ENCODE measurements at regions not wholly inside any gene's neighbourhood (a gene's known extent, or its start where the extent isn't known, plus 50 kb on each side); places are given as distances from the start of the nearest gene placed in this dataset.

GRCh38 chr13:106916329-106916976, 348.5 kb upstream of the ARGLU1 start:
- no peak for DNase-seq (ENCODE audit: low read depth in 1 of 2, low spot score in 1 of 2)

DNA sequence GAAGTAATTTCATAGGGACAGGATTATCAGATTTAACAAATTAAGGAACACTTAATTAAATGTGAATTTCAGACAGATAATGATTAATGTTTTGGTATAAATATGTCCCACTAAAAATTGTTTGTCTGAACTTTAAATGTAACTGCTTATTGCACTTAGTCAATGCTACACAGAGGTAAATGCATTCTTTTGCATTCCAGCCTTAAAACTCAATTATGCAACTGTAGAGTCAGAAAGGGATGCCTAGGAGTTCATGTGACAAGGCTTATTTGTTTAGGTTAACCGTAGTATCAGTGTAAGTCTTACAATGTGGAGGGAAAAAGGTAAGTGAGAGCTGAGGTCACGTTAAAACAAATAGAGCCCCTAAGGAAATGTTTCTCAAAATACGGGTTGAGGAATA, 347.2 kb upstream of the ARGLU1 start:
- no peak for DNase-seq (ENCODE audit: low read depth in 1 of 2, low spot score in 1 of 2)

- no peak for DNase-seq (ENCODE audit: low read depth in 1 of 2, low spot score in 1 of 2)
Measured at GRCh38 chr13:106911627-106912026, 343.7 kb upstream of the ARGLU1 start.

DNA sequence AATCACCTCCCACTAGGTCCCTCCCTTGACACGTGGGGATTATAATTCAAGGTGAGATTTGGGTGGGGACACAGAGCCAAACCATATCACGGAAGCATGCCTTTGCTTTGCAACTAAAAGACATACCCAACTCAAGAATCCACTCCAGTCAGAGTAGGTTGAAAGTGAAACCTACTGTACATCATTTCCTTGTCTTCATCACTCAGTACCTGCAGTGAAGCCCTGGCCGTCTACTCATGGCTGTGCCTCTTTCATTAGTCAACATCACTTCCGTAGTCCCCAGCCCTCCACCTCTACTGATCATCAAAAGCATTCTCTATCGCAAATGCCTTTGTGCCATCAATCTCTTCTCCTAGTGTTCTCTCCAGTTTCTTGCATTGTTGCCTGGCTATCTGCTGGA, 343.1 kb upstream of the ARGLU1 start:
- no peak for DNase-seq (ENCODE audit: low read depth in 1 of 2, low spot score in 1 of 2)

DNA sequence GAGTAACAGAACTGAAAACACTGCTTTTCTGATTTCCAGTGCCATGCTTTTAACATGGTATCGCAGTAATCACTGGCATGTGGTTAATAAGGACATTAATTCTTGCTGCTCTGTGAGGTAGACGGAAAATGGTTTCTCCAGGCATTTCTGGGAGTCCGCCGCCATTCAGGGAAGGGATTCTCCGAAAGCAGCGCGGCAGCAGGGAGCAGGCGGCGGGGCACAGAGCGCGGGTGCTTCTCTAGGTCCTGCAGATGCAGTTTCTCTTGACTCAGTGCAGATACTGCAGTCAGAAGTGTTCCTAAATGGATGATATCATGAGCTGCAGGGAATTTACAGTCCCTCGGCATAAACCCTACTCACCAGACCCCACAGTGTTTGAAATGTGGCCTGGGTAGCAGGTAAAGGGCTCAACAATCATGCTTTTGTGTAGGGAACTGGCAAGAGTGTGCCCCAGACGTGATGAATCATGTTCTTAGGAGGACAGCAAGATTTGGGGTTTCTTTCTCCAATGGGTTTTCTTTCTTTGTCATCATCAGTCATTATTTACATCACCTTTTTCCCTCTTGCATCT, 338.6 kb upstream of the ARGLU1 start:
- no peak for DNase-seq (ENCODE audit: low read depth in 1 of 2, low spot score in 1 of 2)

DNA sequence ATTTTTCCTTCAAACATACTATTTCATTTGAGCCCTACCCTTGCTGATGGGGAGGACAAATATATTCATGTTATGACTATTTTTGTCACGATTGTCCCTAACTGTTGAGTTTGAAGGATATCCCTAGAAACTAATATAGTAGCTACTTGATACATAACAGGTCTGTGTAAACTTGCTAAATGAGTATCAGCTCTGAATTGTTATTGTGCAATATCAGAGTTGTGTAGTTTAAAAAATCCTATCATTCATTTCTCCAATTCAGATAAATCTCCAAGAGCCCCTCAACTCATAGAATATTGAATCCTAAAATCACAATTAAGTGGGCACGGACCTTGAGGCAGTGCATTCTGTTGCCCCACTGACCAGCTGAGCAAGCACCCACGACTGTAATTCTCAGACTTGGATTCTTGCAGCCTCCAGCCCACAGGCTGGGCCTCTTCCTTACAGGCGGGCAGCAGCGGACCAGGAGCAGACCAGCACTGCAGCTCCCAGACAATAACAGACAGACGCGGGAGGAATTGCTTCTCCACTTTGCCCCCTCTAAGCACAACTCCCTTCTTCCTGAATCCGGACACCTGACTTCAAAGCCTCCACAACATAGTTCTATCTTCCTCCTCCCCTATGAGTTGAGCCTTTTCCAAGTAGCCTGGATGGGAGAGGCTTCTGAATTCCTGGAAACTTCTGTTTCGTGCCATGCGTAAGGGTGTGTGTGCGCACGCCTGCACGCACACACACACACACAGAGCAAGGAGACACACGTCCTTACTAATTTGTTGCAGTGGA, 337.6 kb upstream of the ARGLU1 start:
- no peak for DNase-seq (ENCODE audit: low read depth in 1 of 2, low spot score in 1 of 2)

GRCh38 chr13:106899442-106899841, 331.5 kb upstream of the ARGLU1 start:
- no peak for DNase-seq (ENCODE audit: low read depth in 1 of 2, low spot score in 1 of 2)

DNA sequence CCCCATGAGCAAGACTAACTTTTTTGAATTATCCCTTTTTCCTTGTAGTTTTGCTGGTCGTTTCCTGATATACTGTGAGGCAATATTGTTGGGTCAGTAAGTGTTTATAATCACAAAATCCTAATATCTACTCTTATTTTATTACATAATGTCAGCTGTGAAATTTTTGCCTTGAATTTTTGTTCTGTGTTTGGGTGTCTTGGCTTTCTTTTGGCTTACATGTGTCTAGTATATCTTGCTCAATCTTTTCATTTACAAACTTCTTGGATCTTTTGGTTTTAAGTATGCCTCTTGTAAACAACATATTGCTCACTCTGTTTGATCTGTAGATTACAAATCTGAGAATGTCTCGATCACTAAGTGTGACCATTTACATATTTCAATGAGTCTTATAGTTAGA, 330.3 kb upstream of the ARGLU1 start:
- no peak for DNase-seq (ENCODE audit: low read depth in 1 of 2, low spot score in 1 of 2)

GRCh38 chr13:106888148-106888547, 320.2 kb upstream of the ARGLU1 start:
- no peak for DNase-seq (ENCODE audit: low read depth in 1 of 2, low spot score in 1 of 2)

- no peak for DNase-seq (ENCODE audit: low read depth in 1 of 2, low spot score in 1 of 2)
Measured at GRCh38 chr13:106887686-106888085, 319.7 kb upstream of the ARGLU1 start.

DNA sequence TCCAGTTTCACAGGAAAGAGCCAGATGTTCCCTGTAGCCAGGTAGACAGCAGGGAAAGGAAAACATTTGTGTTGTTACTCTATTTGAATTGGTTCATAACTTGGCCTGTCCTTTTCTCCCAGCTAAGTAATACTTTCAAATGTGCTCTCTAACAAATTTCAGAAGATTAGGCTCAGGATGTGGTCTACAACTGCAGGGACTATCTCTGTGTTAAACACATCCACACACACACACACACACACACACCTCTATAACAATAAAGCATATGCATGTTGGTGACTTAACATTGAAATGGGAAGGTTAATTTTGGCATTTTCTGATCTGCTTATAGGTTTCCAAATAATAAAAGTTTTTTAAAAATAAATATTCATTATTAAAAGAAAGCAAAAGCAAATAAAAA, 316.0 kb upstream of the ARGLU1 start:
- DNase-seq (ENCODE audit: low read depth in 1 of 2, low spot score in 1 of 2), result no peak

DNA sequence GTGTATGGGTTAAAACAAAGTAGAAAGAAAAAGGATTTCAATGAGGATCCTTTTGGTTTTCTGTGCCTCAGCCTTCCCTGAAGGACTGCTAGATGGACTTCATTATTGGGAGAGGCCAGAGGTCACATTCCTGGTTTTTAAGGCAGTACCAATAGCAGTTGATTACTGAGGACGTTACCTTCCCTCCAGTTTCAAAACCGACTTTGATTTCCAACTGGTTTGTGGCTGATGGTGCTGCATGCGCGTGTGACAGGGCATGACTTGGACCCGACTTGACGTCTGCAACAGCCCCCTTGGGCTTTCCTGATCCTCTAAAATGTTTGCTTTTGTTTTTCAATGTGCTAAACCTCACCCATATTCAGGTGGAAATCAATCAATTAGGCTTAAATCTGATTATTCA, 314.3 kb upstream of the ARGLU1 start:
- DNase-seq (ENCODE audit: low read depth in 1 of 2, low spot score in 1 of 2), result no peak

GRCh38 chr13:106879806-106880205, 311.9 kb upstream of the ARGLU1 start:
- DNase-seq (ENCODE audit: low read depth in 1 of 2, low spot score in 1 of 2), result no peak

DNA sequence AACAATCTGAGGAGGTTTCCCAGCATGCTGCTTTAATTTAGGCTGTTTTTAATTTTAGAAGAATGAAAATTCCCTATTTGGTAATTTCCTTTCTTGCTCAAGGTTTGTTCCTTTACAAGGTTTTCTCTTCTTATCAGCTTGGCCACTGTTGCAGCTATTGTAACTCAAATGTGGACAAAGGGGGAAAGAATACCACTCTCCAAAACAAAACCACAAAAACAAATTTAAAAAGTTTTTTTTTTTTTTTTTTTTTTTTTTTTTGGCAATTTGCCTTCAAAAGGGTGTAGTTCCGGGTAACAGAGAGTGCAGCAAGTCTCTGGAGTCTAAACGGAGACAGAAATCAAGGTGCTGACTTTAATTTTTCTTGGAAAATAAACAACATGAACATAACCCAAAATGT, 306.4 kb upstream of the ARGLU1 start:
- no peak for DNase-seq (ENCODE audit: low read depth in 1 of 2, low spot score in 1 of 2)

- DNase-seq (ENCODE audit: low read depth in 1 of 2, low spot score in 1 of 2), result no peak
Measured at GRCh38 chr13:106873810-106874209, 305.9 kb upstream of the ARGLU1 start.

GRCh38 chr13:106867249-106867648, 299.3 kb upstream of the ARGLU1 start:
- DNase-seq (ENCODE audit: low read depth in 1 of 2, low spot score in 1 of 2), result no peak

- no peak for DNase-seq (ENCODE audit: low read depth in 1 of 2, low spot score in 1 of 2)
Measured at GRCh38 chr13:106865716-106866440, 297.9 kb upstream of the ARGLU1 start.

DNA sequence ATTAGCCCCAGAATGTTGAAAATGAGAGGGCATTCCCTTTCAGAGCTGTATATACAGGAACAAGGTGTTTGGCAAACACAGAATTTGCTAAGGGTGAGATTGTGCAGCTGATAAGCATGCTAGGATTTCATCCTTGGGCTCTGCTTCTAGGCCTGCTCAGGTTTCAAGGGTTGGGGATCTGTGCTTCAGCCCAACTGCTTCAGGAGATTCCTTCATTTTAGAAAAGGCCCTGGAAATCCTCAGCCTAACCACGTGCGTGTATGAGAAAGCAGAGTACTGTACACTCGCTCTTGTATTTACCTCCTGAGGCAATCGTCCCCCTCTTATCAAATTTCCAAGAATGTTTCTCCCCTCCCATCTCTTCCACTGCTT, 291.6 kb upstream of the ARGLU1 start:
- DNase-seq (ENCODE audit: low read depth in 1 of 2, low spot score in 1 of 2), result no peak

- DNase-seq (ENCODE audit: low read depth in 1 of 2, low spot score in 1 of 2), result no peak
Measured at GRCh38 chr13:106858903-106859532, 291.1 kb upstream of the ARGLU1 start.

- DNase-seq (ENCODE audit: low read depth in 1 of 2, low spot score in 1 of 2), result no peak
Measured at GRCh38 chr13:106852436-106852835, 284.5 kb upstream of the ARGLU1 start.

GRCh38 chr13:106850973-106851650, 283.2 kb upstream of the ARGLU1 start:
- no peak for DNase-seq (ENCODE audit: low read depth in 1 of 2, low spot score in 1 of 2)
